HG03103 (cell line): ENCODE measurements at regions not wholly inside any gene's neighbourhood (a gene's known extent, or its start where the extent isn't known, plus 50 kb on each side); places are given as distances from the start of the nearest gene placed in this dataset.

ENCODE experiments used
- ATAC-seq: cut with Tn5 transposase; IDR thresholded peaks from one replicate; pipeline ENCODE4 v1.9.1; 2021; ENCODE audit warnings: low read depth; ENCODE audit not compliant: unreplicated experiment

DNA sequence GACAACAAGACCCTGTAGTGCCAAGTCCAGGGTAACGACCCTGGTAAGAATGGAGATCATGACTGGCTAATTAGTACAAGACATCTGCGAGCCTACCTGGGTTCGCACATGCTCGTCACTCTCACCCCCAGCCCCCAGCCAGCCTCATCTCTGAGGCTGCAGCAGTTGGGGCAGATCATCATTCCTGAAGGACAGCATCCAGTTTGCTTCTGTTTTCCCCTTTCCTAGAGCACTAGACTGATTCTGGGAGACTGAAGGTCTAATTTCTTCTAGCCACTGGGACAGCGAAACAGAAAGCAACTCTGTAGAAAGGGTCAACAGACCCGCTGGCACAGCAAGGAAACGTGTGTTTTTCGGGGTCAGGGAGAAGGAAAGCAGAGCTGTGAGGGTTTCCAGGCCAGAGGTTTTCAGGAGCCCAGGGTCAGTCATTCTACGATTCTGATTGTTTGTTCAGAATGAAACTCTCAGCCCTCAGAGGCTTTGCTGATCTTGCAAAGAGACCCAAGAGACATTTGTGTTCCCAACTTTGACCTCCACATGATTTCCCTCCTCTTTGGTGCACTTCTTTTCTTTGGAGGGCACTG, 343.1 kb upstream of the NOCT start:
- ATAC-seq, result no peak

- ATAC-seq, result no peak
Measured at GRCh38 chr4:138671606-138672084, 343.9 kb upstream of the NOCT start.

DNA sequence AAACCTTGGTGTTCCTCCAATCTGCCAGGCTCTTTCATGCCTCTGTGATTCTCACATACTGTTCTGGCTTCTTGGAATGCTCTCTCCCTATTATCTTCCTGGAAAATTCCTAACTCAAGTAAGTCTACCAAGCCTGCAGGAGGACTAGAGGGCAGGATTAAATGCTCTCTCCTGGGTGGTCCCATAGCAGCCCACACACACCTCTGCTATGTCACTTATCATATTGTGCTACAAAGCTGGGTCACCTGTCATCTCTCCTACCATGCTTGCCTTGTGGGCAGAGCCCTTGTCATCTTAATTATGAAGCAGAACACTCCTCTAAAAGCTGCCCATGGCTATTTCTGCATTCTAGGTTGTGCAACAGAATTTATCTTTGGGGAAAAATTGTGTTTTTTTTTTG, 344.5 kb upstream of the NOCT start:
- no peak for ATAC-seq

- ATAC-seq, result no peak
Measured at GRCh38 chr4:138670681-138671080, 344.9 kb upstream of the NOCT start.

DNA sequence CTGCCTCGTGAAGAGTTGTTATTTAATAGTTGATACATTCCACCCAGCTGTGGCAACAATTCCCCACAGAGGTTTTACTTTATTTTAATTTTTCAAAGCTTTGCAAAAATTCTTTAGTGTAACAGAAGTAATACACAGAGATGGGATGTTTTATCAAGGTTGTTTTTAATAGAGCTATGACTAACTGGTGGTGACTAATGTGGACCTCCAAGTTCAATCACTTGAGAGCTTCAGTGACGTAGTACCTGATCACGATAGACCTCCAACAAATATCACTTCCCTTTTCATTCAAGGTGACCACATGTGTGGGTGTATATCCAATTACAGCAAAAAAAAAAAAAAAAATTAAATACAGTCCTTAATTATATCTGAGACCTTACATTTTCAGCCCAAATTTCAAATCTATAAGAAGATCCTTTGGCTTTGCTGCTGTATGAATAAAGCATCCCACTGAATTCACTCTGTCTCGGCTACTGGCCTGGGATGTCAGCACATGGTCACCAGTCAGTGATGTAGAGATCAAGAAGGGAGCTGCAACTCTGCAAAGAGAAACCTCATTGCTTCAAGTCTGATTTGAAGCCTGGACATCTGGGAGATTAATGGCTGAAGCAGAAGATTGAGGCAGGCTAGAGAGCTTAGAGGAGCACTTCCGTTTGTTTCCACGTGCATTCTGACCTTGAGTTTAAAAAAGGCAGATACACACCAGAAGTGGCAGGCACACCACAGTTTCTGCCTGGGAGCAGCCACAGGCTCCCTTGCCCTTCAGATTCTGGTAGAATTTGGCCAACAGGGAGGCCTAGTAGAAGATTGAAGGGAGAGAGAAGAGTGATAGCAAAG, 345.9 kb upstream of the NOCT start:
- ATAC-seq, result no peak

DNA sequence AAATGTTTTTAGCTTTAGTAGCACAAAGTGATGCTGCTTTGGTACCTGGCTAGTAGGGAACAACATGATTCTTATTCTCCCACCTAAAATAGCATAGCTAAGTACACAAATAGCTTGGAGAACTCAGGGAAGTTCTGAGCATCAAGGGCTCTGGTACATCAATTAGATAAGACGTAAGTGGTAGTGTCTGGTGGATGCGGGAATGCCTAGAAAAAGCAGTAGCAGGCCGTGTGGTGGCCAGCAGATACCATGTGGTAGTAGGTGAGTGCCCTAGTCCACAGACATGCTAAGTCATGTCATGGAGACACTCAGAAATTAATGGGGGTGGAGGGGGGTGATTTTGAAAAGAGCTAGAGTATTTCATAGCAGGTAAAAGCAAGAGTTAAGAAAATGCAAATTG, 347.3 kb upstream of the NOCT start:
- no peak for ATAC-seq

DNA sequence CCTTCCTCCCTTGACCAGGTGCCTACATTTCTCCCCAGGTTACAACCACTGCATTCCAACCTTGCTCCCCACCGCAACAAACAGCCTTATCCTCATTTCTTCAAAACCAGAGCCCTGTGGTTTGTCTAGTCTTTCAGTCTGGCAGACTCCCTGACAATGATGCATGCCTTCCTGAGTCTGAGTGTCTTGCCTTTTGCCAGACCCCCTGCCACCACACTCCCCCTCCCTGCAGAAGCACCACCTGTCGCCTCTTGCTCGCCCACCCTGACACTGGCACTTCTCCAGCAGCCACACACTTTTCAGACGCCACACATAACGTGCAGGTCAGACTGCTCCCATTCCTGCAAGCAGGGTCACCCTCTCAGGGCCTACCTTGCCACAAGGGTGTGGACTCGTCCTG, 349.2 kb upstream of the NOCT start:
- ATAC-seq, result no peak

GRCh38 chr4:138665851-138666250, 349.7 kb upstream of the NOCT start:
- ATAC-seq, result no peak

- ATAC-seq, result no peak
Measured at GRCh38 chr4:138663883-138664282, 351.7 kb upstream of the NOCT start.

DNA sequence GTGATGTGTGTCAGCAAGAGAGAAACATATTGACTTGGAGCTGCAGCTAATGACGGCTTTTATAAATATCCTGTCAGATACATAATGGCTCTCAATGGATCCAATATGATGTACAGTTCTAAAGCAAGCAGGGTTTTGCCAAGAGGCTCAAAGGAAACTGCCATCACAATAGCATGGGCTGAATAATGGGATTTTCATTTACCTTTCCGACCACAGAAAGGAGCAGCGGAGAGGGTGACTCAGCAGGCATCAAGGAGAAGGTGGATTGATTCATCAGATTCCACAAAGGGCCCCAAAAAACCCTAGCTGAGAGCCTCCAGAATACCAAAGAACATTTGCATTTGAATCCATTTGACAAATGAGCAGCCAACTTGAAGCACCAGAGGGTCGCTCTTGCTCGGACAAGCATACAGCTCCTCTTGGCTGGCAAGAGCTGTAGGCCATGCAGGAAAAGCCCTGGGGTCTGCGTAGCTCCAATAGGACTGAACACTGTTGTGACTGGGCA, 355.7 kb upstream of the NOCT start:
- no peak for ATAC-seq

DNA sequence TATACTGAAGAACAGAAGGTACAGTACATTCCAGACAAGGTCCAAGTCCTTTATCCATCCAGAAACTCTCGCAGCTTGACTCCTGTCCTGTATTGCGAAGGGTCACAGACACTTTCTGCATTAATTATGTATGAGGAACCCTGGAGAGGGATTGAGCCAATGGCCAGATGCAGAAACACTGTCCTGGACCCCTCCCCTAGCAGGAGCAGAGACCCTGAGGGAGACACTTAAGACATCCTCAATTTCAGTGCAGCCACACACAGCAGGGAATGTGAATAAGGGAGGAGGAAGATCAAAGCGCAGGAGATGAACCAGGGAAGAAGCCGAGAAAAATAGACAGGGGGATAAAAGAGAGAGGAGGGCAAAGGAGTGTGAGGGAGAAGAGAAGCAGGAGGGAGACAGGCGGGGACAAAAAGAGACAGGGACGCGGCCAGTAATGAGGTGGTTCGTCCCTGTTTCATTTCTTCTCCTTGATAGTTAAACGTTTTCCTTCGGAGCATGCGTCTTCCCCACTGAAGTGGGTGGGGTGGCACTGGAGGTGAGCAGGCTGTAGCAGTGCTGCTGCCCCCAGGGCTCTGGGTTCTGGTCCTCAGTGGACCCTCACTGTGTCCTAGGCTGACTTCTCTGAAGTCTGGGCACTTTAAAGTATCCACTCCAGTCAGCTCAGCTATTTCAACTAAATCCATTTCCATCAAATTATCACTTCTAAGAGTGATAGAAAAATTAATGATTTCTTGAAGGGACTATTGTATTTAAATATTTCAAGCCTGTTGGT, 356.4 kb upstream of the NOCT start:
- ATAC-seq, result no peak

GRCh38 chr4:138658518-138658917, 357.1 kb upstream of the NOCT start:
- no peak for ATAC-seq

DNA sequence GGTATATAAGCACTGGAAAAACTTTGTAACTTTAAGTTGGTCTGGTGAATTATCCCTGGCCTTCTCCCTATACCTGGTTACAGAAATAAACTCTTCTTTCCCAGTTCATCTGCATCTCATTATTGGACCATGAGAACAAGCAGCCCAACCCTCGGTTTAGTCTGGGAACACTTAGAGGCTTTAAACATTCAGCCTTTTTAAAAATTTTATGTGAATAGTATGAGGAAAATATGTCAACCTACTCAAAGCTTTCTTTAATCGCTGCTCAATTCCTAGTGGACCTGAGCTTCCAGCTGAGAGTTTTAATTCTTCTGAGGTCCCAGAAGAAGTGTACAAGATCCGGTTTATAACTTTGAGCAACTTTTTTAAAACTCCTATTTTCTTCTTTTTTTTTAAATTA, 358.6 kb upstream of the NOCT start:
- no peak for ATAC-seq

DNA sequence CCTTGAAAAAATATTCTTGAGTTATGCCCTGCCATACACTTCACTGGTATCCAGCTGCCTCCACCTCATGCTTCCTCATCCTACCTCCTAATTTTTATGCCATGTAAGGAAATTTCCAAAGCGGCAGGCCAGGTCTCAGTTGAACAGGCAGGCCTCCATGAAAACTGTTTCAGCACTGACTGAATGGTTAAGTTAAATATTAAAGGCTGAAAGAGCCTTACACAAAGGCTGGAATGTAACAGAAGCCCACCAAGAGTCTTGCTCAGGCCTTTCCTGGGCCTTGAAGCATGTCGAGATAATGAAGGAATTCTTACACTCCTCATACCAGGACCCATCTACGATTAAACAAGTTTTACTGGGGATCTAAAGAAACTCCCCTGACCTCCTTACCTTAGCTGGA, 359.6 kb upstream of the NOCT start:
- no peak for ATAC-seq

- ATAC-seq, result no peak
Measured at GRCh38 chr4:138655286-138655685, 360.3 kb upstream of the NOCT start.

- ATAC-seq, result no peak
Measured at GRCh38 chr4:138650929-138651448, 364.6 kb upstream of the NOCT start.

DNA sequence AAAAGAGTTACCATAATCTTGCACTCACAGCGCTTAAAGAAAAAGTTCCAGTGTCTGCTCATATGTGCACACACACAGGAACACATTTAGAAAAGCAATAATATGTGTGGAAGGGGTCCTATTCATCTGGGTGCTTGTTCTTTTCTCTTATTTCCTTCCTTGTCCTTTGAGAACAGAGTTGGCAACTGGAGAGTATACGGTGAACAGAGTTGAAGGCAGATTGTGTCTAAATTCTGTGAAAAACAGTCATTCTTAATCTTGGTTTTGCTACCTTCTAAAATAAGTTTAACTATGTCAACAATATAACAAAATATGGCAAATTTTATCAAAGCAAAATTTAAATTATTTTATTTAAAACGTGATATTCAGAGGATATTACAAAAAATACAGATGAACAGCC, 365.1 kb upstream of the NOCT start:
- no peak for ATAC-seq

GRCh38 chr4:138647433-138647832, 368.1 kb upstream of the NOCT start:
- ATAC-seq, result no peak

- no peak for ATAC-seq
Measured at GRCh38 chr4:138646383-138646782, 369.2 kb upstream of the NOCT start.

DNA sequence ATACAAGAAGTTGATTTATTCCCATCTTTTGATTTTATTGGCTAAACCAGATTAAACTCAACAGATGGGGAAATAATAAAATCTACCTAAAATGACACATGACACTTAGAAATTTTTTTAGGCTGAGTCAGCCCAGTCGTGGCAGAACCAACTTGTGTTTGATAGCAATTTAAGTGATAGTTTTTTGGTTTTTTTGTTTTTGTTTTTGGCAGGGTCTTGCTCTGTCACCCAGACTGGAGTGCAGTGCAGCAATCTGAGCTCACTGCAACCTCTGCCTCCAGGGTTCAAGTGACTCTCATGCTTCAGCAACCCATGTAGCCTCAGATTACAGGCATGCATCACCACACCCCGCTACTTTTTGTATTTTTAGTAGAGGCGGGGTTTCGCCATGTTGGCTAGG, 370.3 kb upstream of the NOCT start:
- ATAC-seq, result no peak

GRCh38 chr4:138644322-138644721, 371.3 kb upstream of the NOCT start:
- ATAC-seq, result no peak
